DMS114 treated with DMSO at 0.1 percent for 48 hours (cell line): ENCODE measurements at regions not wholly inside any gene's neighbourhood (a gene's known extent, or its start where the extent isn't known, plus 50 kb on each side); places are given as distances from the start of the nearest gene placed in this dataset.
"Not testable (repeated sequence)": the region's sequence is repeated elsewhere in the genome, so short reads cannot be mapped to it uniquely, and the experiment has no call there.

Experiments used
- DNase-seq: peaks from one replicate; lab custom pipeline; 2025; ENCODE audit not compliant: unreplicated experiment; lab: John Stamatoyannopoulos, UW

DNA sequence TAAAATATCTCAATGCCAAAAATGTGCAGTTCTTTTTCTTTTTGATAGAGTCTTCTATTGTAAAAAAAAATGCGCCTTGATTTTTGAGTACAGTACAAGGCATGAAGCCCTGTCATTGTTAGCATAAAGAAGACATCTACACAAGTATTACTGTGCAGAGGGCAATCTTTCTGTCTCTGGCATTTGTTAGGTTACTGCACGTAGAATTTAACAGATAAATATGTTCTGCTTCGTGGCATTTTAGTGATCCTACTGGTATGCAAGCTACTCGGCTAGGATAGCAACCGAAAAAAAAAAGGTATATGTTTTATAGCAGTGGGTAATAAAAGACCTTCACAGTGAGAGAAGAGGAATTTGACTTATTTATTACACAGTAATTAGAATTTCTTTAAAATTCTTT is 492.9 kb upstream of the ADGRL2 start:
- peak; percentile 75 for DNase-seq

GRCh38 chr1:81305997-81306452 is 494.7 kb upstream of the ADGRL2 start:
- peak; percentile 99 for DNase-seq

DNA sequence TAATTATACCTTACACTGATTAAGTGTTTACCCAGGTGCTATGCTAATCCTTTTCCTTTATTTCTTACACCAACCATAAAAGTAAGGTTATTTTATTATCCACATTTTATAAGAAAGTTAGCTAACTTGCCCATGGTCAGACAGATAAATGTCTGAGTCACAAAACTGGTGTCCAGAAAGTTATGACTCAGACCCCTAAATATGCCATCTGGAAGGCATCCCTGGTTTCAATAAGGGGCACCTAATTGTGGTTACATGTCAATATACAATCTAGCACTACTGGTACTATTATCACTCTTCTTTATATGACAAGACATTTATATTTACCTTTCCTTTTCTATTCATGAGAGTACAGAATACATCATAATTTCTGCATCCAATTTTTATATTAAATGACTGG is 496.5 kb upstream of the ADGRL2 start:
- DNase-seq, result no peak

GRCh38 chr1:81299892-81300291 is 500.8 kb upstream of the ADGRL2 start:
- DNase-seq, result no peak

GRCh38 chr1:81298266-81298665 is 502.5 kb upstream of the ADGRL2 start:
- no peak for DNase-seq

GRCh38 chr1:81296601-81297000 is 504.1 kb upstream of the ADGRL2 start:
- DNase-seq, result no peak

DNA sequence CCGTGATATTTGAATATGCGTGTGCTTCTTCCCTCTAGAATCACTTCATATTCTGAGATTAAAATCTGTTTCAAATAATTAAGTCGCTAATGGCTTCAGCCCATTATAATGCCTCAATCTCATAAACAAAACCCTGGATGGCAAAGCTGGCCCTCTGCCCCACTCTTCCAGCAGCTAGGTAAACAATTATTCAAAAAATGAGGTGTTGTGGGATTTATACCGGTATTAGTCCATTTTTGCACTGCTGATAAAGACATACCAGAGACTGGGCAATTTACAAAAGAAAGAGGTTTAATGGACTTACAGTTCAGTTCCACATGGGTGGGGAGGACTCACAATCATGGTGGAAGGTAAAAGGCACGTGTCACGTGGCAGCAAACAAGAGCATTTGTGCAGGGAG is 510.4 kb upstream of the ADGRL2 start:
- no peak for DNase-seq

DNA sequence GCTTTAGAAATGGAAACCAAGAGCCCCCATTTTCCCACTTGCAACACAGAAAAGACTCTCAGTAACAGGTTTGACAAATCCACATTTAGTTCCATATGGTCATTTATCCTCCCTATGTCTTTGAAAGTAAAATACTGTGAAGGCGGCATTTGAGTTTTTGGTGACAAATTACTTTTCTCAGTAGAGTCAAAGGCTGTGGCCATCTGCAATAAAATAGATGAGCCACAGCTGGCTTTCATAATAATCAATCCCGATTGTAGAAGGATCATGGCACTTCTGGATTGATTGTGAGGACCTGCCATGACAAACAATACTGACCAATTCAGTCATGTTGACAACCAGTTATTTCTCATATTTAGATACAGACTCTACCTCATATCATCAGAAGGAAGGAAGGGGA is 512.0 kb upstream of the ADGRL2 start:
- no peak for DNase-seq

DNA sequence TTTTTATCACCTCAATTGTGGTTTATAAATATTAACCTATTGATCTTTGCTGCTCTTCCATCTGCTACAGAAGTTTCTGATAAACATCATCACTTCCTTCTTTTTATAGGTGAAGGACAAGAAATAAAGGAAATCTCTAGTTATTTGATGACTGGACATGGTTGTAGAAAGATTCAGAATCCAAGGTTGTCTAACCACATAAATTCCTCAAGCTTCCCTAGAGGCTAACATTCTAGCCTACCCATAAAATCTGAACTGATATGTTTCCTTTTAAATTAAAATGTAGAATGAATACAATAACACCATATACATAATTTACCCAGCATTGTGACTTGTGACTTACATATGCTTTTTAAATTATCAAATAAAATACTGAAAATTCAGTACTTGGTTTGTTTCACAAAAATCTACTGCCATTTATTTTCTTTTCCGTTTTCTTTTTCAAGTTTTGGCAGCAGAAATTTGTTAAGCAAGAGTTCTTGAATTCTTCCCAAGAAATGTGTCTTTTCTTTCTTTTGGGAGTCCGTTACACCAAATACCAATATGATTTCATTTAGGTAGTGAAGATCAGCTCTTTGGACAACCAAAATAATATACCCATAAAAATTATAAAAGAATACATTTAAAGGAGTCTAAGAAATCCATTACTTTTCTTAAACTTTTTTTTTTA is 513.2 kb upstream of the ADGRL2 start:
- DNase-seq, result no peak

- DNase-seq, result no peak
Observed at GRCh38 chr1:81270051-81270450, 530.7 kb upstream of the ADGRL2 start.

DNA sequence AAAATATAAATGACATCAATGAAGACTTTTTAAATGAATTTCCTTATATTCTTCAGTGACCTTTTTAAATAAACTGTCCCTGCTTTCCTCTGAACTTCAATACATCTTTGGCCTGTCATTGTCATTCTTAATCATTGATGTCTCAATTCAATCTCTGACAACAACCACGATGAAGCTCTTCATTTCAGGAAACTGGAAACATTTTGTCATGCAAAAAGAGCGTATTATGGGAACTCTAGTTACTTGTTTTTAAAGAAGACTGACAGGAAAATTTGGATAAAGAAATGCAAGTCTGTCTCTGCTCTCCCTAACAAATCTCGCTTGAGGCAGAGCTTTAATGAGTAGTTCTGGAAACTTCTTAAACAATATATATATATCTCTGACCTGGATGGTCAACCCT is 535.8 kb upstream of the ADGRL2 start:
- peak; percentile 98 for DNase-seq

DNA sequence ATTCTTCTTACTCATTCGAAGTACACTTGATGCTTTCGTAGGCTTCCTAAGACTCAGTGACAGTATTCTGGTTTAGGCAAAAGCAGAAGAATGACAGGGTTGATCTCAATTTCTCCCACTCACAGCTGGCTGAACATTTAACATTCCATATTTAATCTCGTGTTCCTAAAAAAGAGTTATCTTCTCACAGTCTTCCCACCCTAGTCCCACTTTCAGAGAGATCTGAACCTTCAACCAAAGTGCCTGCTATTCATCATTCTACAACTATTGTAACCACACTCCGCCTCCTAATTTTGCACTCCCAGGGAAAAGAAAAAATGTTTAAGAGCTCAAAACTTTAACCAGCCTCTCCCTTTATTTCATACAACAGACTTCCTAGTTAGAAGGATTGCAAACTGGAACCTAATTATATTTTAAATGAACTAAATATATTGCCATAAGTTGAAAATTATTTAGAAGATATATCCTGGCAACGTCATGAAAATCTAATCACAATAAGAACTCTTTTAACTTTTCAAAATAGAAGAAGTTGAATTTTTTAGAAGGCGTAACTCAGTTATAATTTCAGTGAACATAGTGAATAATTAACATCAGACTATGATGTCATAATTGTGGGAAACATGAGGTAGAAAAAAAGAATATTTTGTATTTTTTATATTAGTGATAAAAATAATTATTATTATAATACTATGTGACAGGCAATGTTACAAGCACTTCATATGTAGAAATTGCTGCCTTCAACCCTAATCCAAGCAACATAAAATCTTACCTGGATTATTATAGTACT is 540.9 kb upstream of the ADGRL2 start:
- peak; percentile 88 for DNase-seq

DNA sequence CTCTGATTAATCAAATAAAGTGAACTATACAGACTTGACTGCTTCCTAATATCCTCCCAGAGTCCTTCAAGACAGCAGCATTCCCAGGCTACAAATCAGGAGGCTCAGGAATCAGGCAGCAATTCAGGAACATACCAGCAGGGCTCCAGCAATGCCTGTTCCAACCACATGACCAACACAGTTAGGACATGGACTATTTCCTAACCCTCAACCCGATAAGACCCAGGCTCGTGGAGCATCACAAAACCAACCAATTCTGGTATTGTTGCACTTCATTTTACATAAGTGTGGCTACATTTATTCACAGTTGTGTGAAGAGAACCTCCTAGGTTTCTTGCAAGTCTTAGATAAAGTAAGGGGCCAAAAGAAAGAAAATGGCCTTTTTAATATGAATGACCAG is 546.2 kb upstream of the ADGRL2 start:
- no peak for DNase-seq

DNA sequence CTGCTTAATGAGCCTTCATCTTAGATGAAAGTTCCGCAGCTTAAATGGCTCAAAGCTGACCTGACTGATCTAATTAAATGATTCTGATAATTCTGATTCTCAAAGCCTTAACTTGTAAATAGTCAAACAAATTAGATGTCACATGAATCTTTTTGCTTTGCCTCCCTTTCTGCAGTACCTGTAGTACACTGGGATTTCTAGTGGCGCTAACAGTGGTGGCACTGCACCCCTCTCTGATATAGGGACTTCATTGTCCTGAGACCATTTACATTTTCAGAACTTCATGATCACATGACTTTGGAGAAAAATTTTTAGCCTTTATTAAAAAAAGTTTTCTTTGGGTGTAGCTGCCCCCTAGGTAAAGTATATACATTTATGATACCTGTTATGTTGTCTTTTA is 546.7 kb upstream of the ADGRL2 start:
- DNase-seq, result no peak

- no peak for DNase-seq
Observed at GRCh38 chr1:81252471-81253151, 548.1 kb upstream of the ADGRL2 start.

- DNase-seq, result not testable (repeated sequence)
Observed at GRCh38 chr1:81250825-81251224, 549.9 kb upstream of the ADGRL2 start.

GRCh38 chr1:81245084-81245715 is 555.5 kb upstream of the ADGRL2 start:
- not testable (repeated sequence) for DNase-seq

DNA sequence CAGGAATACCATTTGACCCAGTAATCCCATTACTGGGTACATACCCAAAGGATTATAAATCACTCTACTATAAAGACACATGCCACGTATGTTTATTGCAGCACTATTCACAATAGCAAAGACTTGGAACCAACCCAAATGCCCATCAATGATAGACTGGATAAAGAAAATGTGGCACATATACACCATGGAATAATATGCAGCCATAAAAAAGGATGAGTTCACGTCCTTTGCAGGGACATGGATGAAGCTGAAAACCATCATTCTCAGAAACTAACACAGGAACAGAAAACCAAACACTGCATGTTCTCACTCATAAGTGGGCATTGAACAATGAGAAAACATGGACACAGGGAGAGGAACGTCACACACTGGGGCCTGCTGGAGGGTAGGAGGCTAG is 556.1 kb upstream of the ADGRL2 start:
- not testable (repeated sequence) for DNase-seq

- no peak for DNase-seq
Observed at GRCh38 chr1:81242103-81242502, 558.6 kb upstream of the ADGRL2 start.

DNA sequence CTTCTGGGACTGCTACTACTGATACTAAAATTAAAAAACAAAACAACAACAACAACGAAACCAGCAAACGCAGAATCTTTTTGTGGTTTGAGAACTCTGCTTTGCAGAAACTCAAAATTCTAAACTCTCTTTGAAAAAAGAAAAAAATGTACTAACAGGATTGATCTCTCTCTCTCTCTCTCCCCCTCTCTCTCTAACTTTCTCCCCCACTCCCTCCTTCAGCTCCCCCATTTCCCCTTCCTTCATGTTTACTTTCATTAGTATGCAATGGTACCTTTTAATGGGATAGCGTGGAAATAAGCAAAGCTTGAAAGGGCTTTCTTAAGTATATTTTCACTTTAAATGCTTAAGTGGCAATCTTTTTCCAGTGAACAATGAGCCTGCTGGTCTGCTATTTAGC is 562.6 kb upstream of the ADGRL2 start:
- DNase-seq, result peak; percentile 78

GRCh38 chr1:81237473-81238089 is 563.2 kb upstream of the ADGRL2 start:
- peak; percentile 93 for DNase-seq
